Mucosa of rectum (tissue), 2 donors: ENCODE measurements at regions not wholly inside any gene's neighbourhood (a gene's known extent, or its start where the extent isn't known, plus 50 kb on each side); places are given as distances from the start of the nearest gene placed in this dataset.
A peak's percentile ranks its signal among the peaks of the same experiment; 100 is the strongest.

Source experiments
- H3K27ac ChIP-seq, 2 donors: one replicate each; pipeline ENCODE4 v1.7.0; 2013; ENCODE audit warnings: inconsistent platforms in 2 of 2, low read depth in 2 of 2, low read length in 2 of 2
- H3K27me3 ChIP-seq, 2 donors: one replicate each; pipeline ENCODE4 v1.7.0; 2013; ENCODE audit warnings: low read length in 2 of 2; ENCODE audit not compliant: control insufficient read depth in 2 of 2, insufficient read depth in 2 of 2
- H3K36me3 ChIP-seq, 2 donors: one replicate each; pipeline ENCODE4 v1.7.0; 2013; ENCODE audit warnings: low read length in 2 of 2; ENCODE audit not compliant: control insufficient read depth in 2 of 2, insufficient read depth in 2 of 2
- H3K4me1 ChIP-seq, 2 donors: one replicate each; pipeline ENCODE4 v1.7.0; 2013; ENCODE audit warnings: low read length in 2 of 2, mild to moderate bottlenecking in 1 of 2; ENCODE audit not compliant: control insufficient read depth in 2 of 2, insufficient read depth in 2 of 2
- H3K4me3 ChIP-seq, 2 donors: one replicate each; pipeline ENCODE4 v1.7.0; 2013; ENCODE audit warnings: low read length in 2 of 2
- H3K9ac ChIP-seq, 2 donors: one replicate each; pipeline ENCODE4 v1.7.0; 2013; ENCODE audit warnings: low read length in 2 of 2, low read depth in 1 of 2, mild to moderate bottlenecking in 1 of 2
- H3K9me3 ChIP-seq, 2 donors: one replicate each; pipeline ENCODE4 v1.7.0; 2013; ENCODE audit warnings: low read length in 2 of 2; ENCODE audit not compliant: control insufficient read depth in 2 of 2
- donor health status: healthy.
- donor health status: Normal muscosa, but diverticular disease.

GRCh38 chr6:14734416-14735340 is 511.2 kb upstream of the JARID2 start:
- Histone ChIP-seq H3K36me3 (no peaks in the 10 kb centered on the region), H3K9me3 (no peaks in the 10 kb centered on the region), H3K27me3 (no peaks in the 10 kb centered on the region), H3K9ac (no peak overlapping the region), H3K27ac (no peak overlapping the region), H3K4me3 (no peak overlapping the region), H3K4me1 (peaks cover 0 to 3% of the 10 kb centered on the region in 2 donors)

DNA sequence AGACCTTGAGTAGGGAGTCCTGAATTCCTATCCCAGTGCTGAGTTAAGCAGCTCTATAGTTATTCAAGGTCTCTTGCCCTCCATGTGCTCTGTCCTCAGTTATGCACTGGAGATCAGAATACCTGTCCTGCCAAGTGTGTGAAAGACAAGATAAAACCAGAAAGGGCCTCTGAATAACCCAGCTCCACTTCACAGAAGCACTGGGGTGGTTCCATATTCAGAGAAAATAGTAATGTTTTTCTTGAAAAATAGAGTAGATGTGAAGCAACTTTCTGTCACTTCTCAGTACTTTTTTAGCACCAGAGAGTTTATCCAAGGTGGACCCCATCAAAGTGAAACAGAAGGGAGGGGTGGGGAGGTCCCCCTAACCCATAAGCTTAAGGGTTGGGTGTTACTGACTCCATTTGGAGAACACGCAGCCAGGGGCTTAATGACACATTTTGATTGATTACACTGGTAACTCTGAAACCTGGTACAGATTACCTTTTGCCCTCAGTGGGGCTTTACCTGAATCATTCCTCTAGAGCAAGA is 509.8 kb upstream of the JARID2 start:
- no peak overlapping the region for H3K4me3 ChIP-seq
- no peak overlapping the region for H3K27ac ChIP-seq
- no peaks in the 10 kb centered on the region for H3K27me3 ChIP-seq
- H3K4me1 ChIP-seq, result no peaks in the 10 kb centered on the region
- H3K9ac ChIP-seq, result no peak overlapping the region
- H3K36me3 ChIP-seq, result no peaks in the 10 kb centered on the region
- H3K9me3 ChIP-seq, result no peaks in the 10 kb centered on the region

- Histone ChIP-seq H3K36me3 (no peaks in the 10 kb centered on the region), H3K4me3 (no peak overlapping the region), H3K27ac (no peak overlapping the region), H3K27me3 (no peaks in the 10 kb centered on the region), H3K9me3 (no peaks in the 10 kb centered on the region), H3K9ac (no peak overlapping the region), H3K4me1 (no peaks in the 10 kb centered on the region)
Observed at GRCh38 chr6:14736554-14736953, 509.3 kb upstream of the JARID2 start.

DNA sequence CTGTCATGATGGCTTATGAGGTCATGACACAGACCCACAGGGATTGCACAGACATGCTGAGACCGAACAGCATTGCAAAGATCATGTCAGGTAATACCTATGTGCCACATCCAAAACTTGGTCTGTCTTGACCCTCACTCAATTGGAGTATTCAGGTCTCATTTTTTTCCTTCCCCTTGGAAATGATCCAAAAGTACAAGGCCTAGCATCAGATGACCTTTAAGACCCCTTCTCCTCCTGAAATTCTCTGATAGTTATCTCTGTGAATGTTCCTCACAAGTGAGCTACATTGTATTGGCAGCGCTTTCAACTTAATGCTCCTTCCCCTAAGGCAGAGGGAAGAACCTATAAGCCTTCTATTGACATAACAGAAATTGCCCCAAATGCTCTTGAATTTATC is 507.4 kb upstream of the JARID2 start:
- Histone ChIP-seq H3K9ac (no peak overlapping the region), H3K36me3 (no peaks in the 10 kb centered on the region), H3K27ac (no peak overlapping the region), H3K4me1 (no peaks in the 10 kb centered on the region), H3K9me3 (no peaks in the 10 kb centered on the region), H3K4me3 (no peak overlapping the region), H3K27me3 (no peaks in the 10 kb centered on the region)

- Histone ChIP-seq H3K36me3 (no peaks in the 10 kb centered on the region), H3K9ac (no peak overlapping the region), H3K27me3 (no peaks in the 10 kb centered on the region), H3K27ac (no peak overlapping the region), H3K4me1 (no peaks in the 10 kb centered on the region), H3K4me3 (no peak overlapping the region), H3K9me3 (no peaks in the 10 kb centered on the region)
Observed at GRCh38 chr6:14738933-14739332, 506.9 kb upstream of the JARID2 start.

- no peak overlapping the region for H3K27ac ChIP-seq
- H3K9ac ChIP-seq, result no peak overlapping the region
- H3K4me1 ChIP-seq, result no peaks in the 10 kb centered on the region
- no peak overlapping the region for H3K4me3 ChIP-seq
- H3K36me3 ChIP-seq, result no peaks in the 10 kb centered on the region
- no peaks in the 10 kb centered on the region for H3K27me3 ChIP-seq
- no peaks in the 10 kb centered on the region for H3K9me3 ChIP-seq
Observed at GRCh38 chr6:14739827-14740226, 506.0 kb upstream of the JARID2 start.

- H3K36me3 ChIP-seq, result no peaks in the 10 kb centered on the region
- no peaks in the 10 kb centered on the region for H3K27me3 ChIP-seq
- H3K9me3 ChIP-seq, result no peaks in the 10 kb centered on the region
- no peaks in the 10 kb centered on the region for H3K4me1 ChIP-seq
- no peak overlapping the region for H3K4me3 ChIP-seq
- no peak overlapping the region for H3K9ac ChIP-seq
- H3K27ac ChIP-seq, result no peak overlapping the region
Observed at GRCh38 chr6:14742171-14742570, 503.7 kb upstream of the JARID2 start.

GRCh38 chr6:14742680-14743079 is 503.2 kb upstream of the JARID2 start:
- no peak overlapping the region for H3K9ac ChIP-seq
- H3K4me3 ChIP-seq, result no peak overlapping the region
- H3K9me3 ChIP-seq, result no peaks in the 10 kb centered on the region
- H3K4me1 ChIP-seq, result no peaks in the 10 kb centered on the region
- H3K27ac ChIP-seq, result peak overlapping the region in 1 of 2 donors; percentile 1
- no peaks in the 10 kb centered on the region for H3K36me3 ChIP-seq
- no peaks in the 10 kb centered on the region for H3K27me3 ChIP-seq

- Histone ChIP-seq H3K4me3 (no peak overlapping the region), H3K27ac (peak overlapping the region in 1 of 2 donors; percentile 1), H3K36me3 (no peaks in the 10 kb centered on the region), H3K9me3 (no peaks in the 10 kb centered on the region), H3K4me1 (no peaks in the 10 kb centered on the region), H3K27me3 (no peaks in the 10 kb centered on the region), H3K9ac (no peak overlapping the region)
Observed at GRCh38 chr6:14743144-14743473, 502.8 kb upstream of the JARID2 start.

DNA sequence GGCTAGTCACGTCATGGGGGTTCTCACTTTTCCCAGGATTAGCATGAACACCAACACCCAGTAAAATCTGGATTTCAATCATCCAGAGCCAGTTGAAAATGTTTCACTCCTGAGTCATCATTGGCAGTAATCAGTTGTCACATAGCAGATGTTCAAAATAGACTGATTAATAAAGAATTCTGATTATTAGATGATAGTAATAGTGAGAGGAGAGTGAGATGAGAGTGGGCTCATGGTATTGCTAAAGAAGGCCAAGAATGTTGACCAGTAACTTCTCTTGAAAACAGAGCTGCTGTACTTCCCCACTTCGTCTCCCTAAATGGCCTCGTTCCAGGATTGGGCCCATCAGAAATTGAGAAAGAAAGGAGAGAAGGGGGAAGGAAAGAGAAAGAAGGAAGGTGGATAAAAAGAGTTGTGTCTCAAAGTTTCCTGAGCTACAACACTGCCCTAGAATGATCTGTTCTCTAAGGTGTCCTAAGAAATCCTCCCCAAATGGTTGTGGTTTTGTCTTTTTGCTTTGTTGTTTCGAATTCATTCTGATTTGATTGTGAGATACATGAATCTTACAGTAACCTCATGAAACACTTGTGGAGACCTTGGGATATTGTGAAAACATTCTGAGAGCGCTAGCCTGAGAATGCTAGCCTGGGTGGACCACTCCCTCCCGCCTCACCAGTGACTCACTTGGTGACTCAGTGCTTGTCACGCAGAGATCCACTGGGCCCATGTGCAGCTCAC is 502.2 kb upstream of the JARID2 start:
- H3K4me1 ChIP-seq, result no peaks in the 10 kb centered on the region
- H3K4me3 ChIP-seq, result no peak overlapping the region
- H3K27ac ChIP-seq, result peak overlapping the region in 1 of 2 donors; percentile 61
- no peaks in the 10 kb centered on the region for H3K36me3 ChIP-seq
- no peak overlapping the region for H3K9ac ChIP-seq
- H3K9me3 ChIP-seq, result no peaks in the 10 kb centered on the region
- no peaks in the 10 kb centered on the region for H3K27me3 ChIP-seq
